HPDE6-E6E7 (cell line): ENCODE measurements at regions not wholly inside any gene's neighbourhood (a gene's known extent, or its start where the extent isn't known, plus 50 kb on each side); places are given as distances from the start of the nearest gene placed in this dataset.

ENCODE experiments used
- DNase-seq: peaks from one replicate; pipeline ENCODE4 v3.0.0; 2011; ENCODE audit warnings: missing footprints; ENCODE audit errors: extremely low spot score

DNA sequence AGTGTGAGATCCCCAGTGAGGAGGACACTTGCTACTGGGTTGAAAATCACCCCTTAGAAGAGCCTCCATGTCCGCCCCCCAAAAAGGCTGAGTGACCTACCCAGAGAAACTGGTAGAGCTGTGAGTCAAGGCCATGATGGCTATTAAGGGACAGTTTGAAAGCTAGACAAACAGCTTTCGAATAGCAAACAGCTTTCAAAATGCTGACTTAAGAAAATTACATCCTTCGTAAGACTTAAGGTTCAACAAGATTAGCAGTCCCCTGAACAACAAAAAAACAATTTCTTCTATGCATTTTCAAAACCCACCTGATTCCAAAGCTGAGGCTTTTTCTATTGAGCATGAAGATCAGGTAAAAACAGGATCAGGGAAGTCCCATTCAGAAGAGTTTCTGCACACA lies 269.7 kb upstream of the SOX2 start:
- DNase-seq: no peak

DNA sequence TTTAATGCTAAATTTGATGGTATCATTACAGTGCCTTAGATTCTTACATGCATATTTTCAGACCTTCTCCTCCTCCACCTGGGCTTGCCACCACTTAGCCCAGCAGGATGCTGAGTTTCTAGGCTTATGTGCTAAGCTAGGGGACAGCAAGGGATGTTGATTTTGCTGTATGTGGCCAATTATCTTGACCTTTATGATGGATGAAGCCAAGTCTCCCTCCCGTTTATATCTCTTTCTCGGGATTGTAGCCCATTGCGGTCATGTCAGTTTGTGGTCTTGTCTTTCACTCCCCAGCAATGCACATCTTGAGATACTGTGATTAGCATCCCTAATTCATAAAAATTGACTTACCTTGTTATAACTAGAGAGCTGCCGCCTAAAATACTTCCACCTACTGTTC lies 278.7 kb upstream of the SOX2 start:
- DNase-seq: no peak

DNA sequence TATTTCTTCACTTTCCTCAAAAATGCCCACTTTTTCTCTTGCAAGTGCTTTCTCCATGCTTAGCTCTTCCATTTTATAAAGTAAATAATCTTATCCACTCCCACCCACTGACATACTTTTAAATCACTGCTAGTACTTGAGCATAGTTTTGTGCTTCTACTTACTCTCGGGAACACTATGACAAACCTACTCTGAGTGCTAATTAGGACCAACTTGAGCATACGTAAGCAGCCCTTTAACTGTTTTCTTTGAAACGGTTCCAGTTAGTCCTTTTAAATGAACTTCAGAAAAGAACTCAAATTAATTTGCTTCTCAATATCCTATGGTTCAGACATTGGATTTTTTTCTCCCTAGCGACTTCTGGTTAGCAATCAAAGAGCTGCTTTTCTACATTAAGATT lies 280.0 kb upstream of the SOX2 start:
- no peak for DNase-seq

- no peak for DNase-seq
These were observed 286.7 kb upstream of the SOX2 start for GRCh38 chr3:181425074-181425473.

DNA sequence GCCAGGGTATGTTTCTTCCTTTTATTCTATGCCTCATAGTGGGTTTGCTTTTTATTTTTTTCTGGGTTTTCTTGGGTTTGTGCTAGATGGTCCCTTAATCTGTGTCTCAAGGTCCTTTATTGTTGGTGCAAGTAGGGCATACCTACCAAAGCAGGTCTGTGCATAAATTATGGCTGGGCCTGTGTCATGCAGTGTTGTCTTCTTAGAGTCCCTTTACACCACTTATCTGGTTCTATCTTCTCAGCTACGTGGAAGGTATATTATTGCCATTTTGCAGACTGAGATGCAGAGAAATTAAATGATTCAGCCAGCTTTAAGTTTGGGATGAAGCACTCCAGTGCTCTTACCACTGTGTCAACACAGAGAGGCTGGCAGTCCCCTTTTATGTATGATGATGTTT lies 293.5 kb upstream of the SOX2 start:
- no peak for DNase-seq

DNA sequence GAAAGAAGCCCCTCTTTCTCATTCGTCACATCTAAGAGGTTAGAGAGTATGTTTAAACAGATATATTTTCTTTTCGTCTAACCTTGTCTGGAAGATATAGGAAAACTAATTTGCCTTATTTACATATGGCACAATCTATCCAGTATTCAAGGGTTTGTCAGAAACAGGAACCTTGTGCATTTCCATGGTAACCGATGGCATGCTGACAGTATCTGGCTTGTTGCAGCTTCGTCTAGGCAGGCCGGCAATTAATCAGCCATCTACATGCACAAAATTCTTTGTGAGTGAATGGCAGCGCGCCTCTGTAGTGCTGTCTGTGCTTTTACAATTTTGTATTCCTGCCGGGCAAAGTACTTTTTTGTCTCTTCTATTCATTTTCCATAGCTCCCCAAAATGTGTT lies 294.0 kb upstream of the SOX2 start:
- peak; percentile 51 for DNase-seq

- no peak for DNase-seq
These were observed 300.9 kb upstream of the SOX2 start for GRCh38 chr3:181410870-181411269.

DNA sequence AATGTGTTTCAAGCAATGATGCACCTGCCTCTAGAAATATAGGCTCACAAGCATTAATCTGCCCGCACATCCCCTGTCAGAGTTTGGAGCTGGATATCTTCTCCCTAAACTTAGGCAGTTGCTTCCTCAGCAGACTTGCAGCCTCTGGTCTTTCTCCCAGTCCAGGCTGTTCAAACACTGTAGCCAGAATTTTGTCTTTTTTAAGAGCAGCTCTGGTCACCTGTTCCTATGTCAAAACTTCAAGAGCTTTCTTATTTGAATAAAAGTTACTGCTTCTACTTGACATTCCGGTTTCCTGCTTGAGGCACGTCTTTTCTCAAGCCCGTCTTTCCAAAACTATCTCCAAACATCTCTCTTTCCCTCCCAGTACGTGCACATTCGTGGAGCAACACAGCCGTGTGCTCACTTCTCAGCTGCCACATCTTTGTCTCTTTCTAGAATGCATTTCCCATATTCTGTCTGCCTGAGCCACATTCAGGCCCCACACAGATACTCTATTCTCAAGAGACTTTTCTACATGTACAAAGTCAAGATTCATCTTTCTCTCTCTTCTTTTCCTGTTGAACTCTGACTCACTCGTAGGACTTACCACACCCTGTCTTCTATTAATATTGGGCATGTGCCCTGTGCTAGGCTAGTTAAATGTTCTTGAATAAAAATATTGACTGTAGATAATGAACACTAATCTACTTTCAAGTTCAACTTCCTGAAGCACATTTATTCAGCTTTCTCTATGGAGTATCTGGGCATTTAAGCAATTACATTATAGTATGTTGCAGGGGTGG lies 307.7 kb upstream of the SOX2 start:
- DNase-seq: no peak

GRCh38 chr3:181402347-181402746 lies 309.4 kb upstream of the SOX2 start:
- no peak for DNase-seq

- DNase-seq: no peak
These were observed 326.8 kb upstream of the SOX2 start for GRCh38 chr3:181384970-181385369.

GRCh38 chr3:181383760-181384159 lies 328.0 kb upstream of the SOX2 start:
- DNase-seq: no peak

DNA sequence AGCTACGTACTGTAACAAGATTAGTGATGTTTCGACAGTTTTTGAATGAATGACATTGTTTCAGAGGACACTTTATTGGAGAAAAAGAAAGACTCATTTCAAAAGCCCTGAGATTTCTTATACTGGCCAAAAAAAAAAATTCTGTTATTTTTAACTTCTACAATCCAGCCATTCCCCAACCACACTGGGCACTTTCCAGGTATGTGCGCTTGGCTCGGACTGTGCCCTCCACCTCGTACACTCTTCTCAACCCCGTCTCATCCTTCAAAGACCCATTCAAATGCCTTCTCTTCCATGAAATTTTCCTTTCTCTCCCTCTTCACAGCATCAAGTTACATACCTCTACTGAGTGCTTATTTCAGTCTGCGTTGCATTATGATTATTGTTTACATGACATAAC lies 328.5 kb upstream of the SOX2 start:
- DNase-seq: no peak

GRCh38 chr3:181382656-181383055 lies 329.1 kb upstream of the SOX2 start:
- DNase-seq: no peak

GRCh38 chr3:181379278-181379677 lies 332.4 kb upstream of the SOX2 start:
- DNase-seq: no peak

DNA sequence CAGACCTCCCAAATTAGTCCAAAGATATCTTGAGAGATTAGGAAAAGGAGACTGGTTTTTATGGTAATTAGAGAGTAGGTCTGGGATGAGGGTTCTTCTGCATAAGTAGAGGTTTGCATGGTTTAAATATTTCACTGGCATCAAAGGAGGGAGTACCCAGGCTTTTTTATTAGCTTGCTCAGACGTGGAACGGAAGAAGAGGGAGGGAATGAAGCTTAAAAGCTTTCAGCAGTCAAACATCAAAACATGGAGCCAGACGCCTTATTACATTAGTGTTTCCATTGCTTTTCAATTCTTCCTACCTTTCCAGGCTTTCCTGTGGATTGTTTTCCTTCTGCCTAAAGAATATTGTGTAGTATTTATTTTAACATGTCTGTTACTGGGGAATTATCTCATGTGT lies 342.1 kb upstream of the SOX2 start:
- no peak for DNase-seq

- no peak for DNase-seq
These were observed 348.5 kb upstream of the SOX2 start for GRCh38 chr3:181363231-181363630.

GRCh38 chr3:181362378-181362777 lies 349.3 kb upstream of the SOX2 start:
- no peak for DNase-seq

GRCh38 chr3:181358562-181358961 lies 353.2 kb upstream of the SOX2 start:
- no peak for DNase-seq

DNA sequence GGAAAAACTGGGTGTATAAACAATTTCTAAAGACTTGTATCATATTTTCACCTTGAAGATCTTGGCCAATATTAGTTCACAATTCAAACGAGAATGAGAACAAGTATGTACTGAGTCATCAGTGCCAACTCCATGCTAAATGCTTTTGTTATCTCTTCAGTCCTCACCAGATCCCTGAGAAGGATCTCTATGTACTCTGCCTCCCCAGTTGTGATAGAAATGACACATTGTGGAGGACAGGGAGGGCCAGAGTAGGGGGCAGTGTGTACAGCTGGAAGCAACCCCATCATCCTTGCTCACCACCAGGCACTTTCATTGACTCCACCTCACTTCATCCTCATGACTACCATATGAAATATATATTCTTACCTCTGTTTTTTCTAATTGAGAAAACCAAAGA lies 353.7 kb upstream of the SOX2 start:
- DNase-seq: no peak

DNA sequence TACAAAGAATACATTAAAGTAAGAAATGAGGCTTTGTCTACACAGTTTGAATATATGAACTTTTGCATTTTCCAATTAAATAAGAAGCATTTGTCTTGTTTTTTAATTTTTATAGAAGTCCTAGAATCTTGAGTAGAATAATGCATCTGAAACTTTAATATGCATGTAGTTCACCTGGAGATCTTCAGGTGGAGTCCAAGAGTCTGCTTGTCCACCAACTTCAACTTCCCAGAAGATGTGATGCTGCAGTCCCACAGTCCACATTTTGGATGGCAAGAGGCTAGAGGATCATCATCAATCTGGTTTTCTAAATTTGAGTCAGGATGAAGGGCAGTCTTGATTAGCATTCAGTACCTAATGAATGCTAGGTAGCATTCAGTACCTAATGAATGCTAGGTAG lies 357.6 kb upstream of the SOX2 start:
- no peak for DNase-seq

- no peak for DNase-seq
These were observed 354.8 kb upstream of the DNAJC19 start for GRCh38 chr3:181344331-181344730.

- no peak for DNase-seq
These were observed 347.1 kb upstream of the DNAJC19 start for GRCh38 chr3:181336597-181336996.

DNA sequence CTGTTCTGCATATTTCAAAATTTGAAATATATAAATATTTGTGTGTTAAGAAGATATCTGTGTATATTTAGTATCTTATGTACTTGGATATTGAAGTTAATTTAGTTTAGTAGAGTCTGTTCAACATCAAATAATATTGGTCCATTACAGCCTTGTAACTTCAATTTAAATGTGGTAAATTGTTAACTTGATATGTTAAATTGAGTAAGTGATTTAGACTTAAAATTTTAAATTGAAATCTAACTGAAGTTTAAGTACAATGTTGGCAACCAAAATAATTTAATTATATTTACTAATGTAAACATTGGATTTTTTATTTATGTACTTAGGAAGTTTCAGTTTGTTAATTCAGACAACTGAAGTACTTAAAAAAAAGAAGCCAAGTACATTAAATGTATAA lies 343.9 kb upstream of the DNAJC19 start:
- no peak for DNase-seq
